K562 (cell line): ENCODE measurements at regions not wholly inside any gene's neighbourhood (a gene's known extent, or its start where the extent isn't known, plus 50 kb on each side); places are given as distances from the start of the nearest gene placed in this dataset.
A peak's percentile ranks its signal among the peaks of the same experiment; 100 is the strongest.

ENCODE experiments used
- ATAC-seq: fragments of 200-7000 bp; cut with Tn5 transposase; 3 replicates; pipeline ENCODE4 v1.9.1; 2020; ENCODE audit warnings: moderate library complexity
- BruUV-seq: library from RNA; stranded (reverse); fragments of 400-500 nt; replicated peaks from 2 replicates; lab custom pipeline; 2021; lab: Mats Ljungman, UMichigan
- CTCF ChIA-PET: fragments of 300-600 bp; formaldehyde crosslinking; extraction: SDS; loops from one replicate; lab custom pipeline; 2021; ENCODE audit warnings: low intra/inter-chr PET ratio; lab: Yijun Ruan, JAX
- POLR2A ChIA-PET: fragments of 300-600, 350-650 bp; sonication (Branson Sonifier 250); formaldehyde crosslinking; extraction: SDS; loops from one replicate; lab custom pipeline; 2021; ENCODE audit warnings: antibody characterized with exemption, inconsistent platforms; lab: Yijun Ruan, JAX
- DNase-seq, 4 experiments: peaks; one replicate each; pipeline versions ENCODE4 v3.0.0 to v3.0.0-alpha.2; 2011 to 2018; ENCODE audit warnings: low spot score in 3 of 4, mixed read lengths in 3 of 4; ENCODE audit errors: extremely low read depth in 1 of 4
- FAIRE-seq: peaks from 2 replicates; lab custom pipeline; 2011; peaks lifted over from hg19 to GRCh38; lab: Jason Lieb, UNC
- H2AFZ ChIP-seq: 2 replicates; pipeline ENCODE4 v1.6.0; 2011; ENCODE audit warnings: low read depth, low read length, control low read depth, inconsistent platforms
- H3K27ac ChIP-seq: fragments of 200-600 bp; 3 replicates; pipeline ENCODE4 v1.8.0; 2011; ENCODE audit warnings: low read depth, mild to moderate bottlenecking, control low read depth, inconsistent platforms, low read length, moderate library complexity, mixed read lengths; ENCODE audit errors: extremely low read depth
- H3K27me3 ChIP-seq, 2 experiments: fragments of 300-600 bp in 1 of 2; 2 replicates in 1 of 2; 3 replicates in 1 of 2; pipeline versions ENCODE4 v1.6.0 to v1.8.0; 2011; ENCODE audit warnings: inconsistent platforms in 2 of 2, low read length in 2 of 2, mild to moderate bottlenecking in 1 of 2, mixed read lengths in 1 of 2, moderate library complexity in 1 of 2; ENCODE audit not compliant: control insufficient read depth in 2 of 2, insufficient read depth in 2 of 2
- H3K36me3 ChIP-seq: fragments of 300-600 bp; 3 replicates; pipeline ENCODE4 v1.8.0; 2011; ENCODE audit warnings: mild to moderate bottlenecking, low read length, inconsistent platforms; ENCODE audit not compliant: control insufficient read depth, insufficient read depth
- H3K4me1 ChIP-seq, 2 experiments: fragments of 200-600 bp in 1 of 2; replicated peaks in 1 of 2; 2 replicates in 1 of 2; 3 replicates in 1 of 2; pipeline versions ENCODE4 v1.5.1 to v1.8.0; 2011; ENCODE audit warnings: inconsistent platforms in 2 of 2, low read length in 2 of 2, mild to moderate bottlenecking in 1 of 2, mixed read lengths in 1 of 2, moderate library complexity in 1 of 2; ENCODE audit not compliant: control insufficient read depth in 2 of 2, insufficient read depth in 2 of 2
- H3K4me2 ChIP-seq: 2 replicates; pipeline ENCODE4 v1.6.1; 2011; ENCODE audit warnings: low read length, control low read depth, inconsistent platforms, mixed read lengths; ENCODE audit not compliant: insufficient read depth
- H3K4me3 ChIP-seq: fragments of 200-600 bp; sonication (generic), shearing (Covaris generic); 2 replicates; pipeline ENCODE4 v1.5.1; 2016; ENCODE audit warnings: control low read depth, inconsistent platforms
- H3K79me2 ChIP-seq: fragments of 200-600 bp; 3 replicates; pipeline ENCODE4 v1.8.0; 2011; ENCODE audit warnings: low read length, inconsistent platforms; ENCODE audit not compliant: control insufficient read depth, insufficient read depth
- H3K9ac ChIP-seq, 2 experiments: 2 replicates each; pipeline versions ENCODE4 v1.6.0 to v1.6.1; 2011; ENCODE audit warnings: low read depth in 2 of 2, low read length in 2 of 2, control low read depth in 1 of 2, inconsistent platforms in 1 of 2, mild to moderate bottlenecking in 1 of 2, mixed read lengths in 1 of 2; ENCODE audit not compliant: insufficient read depth in 1 of 2
- H3K9me1 ChIP-seq: one replicate; pipeline ENCODE4 v1.6.0; 2011; ENCODE audit warnings: inconsistent platforms, mild to moderate bottlenecking, low read length, moderate library complexity; ENCODE audit not compliant: control insufficient read depth, insufficient read depth
- H3K9me3 ChIP-seq: replicated peaks from 2 replicates; pipeline ENCODE4 v1.5.1; 2011; ENCODE audit warnings: low read depth, low read length, inconsistent platforms; ENCODE audit not compliant: control insufficient read depth, insufficient read depth
- H4K20me1 ChIP-seq: replicated peaks from 2 replicates; pipeline ENCODE4 v1.6.1; 2011; ENCODE audit warnings: low read length, inconsistent platforms, mixed read lengths; ENCODE audit not compliant: control insufficient read depth, insufficient read depth
- BHLHE40 ChIP-seq: IDR thresholded peaks from 2 replicates; pipeline ENCODE4 v1.6.1; 2011; ENCODE audit warnings: low read length, improper control_type of control experiment
- BRF1 ChIP-seq: IDR thresholded peaks from 3 replicates; pipeline ENCODE4 v1.6.1; 2011; ENCODE audit warnings: borderline replicate concordance, mild to moderate bottlenecking; ENCODE audit not compliant: insufficient read length; ENCODE audit errors: extremely low read depth
- CXXC5 ChIP-seq: fragments of 250-450 bp; sonication (Bioruptor Pico); IDR thresholded peaks from 2 replicates; pipeline ENCODE4 v1.8.0; 2022; ENCODE audit warnings: inconsistent platforms, mild to moderate bottlenecking, moderate library complexity
- FOXA1 ChIP-seq: fragments of 450-650 bp; IDR thresholded peaks from 2 replicates; pipeline ENCODE4 v1.6.1; 2016; ENCODE audit warnings: mild to moderate bottlenecking, borderline replicate concordance
- KLF16 ChIP-seq: IDR thresholded peaks from 2 replicates; pipeline ENCODE4 v1.6.1; 2016; ENCODE audit warnings: antibody characterized with exemption
- NR2C1 ChIP-seq, 2 experiments: fragments of 450-650 bp; IDR thresholded peaks; 2 replicates each; pipeline ENCODE4 v1.6.1; 2017; ENCODE audit warnings: mild to moderate bottlenecking in 2 of 2, antibody characterized with exemption in 1 of 2, inconsistent platforms in 1 of 2, missing compliant biosample characterization in 1 of 2, missing genetic modification characterization in 1 of 2
- PHF21A ChIP-seq: fragments of 450-650 bp; IDR thresholded peaks from 2 replicates; pipeline ENCODE4 v1.6.1; 2017; ENCODE audit warnings: low read depth, borderline replicate concordance
- RAD51 ChIP-seq: fragments of 450-650 bp; IDR thresholded peaks from 2 replicates; pipeline ENCODE4 v1.7.1; 2016; ENCODE audit warnings: low read depth, mild to moderate bottlenecking, borderline replicate concordance
- RERE ChIP-seq: sonication (generic); formaldehyde crosslinking; IDR thresholded peaks from 2 replicates; pipeline ENCODE4 v1.8.0; 2023; ENCODE audit warnings: missing genetic modification reagents, mild to moderate bottlenecking, borderline replicate concordance
- ZHX1 ChIP-seq: fragments of 150-350 bp; conservative IDR thresholded peaks from 2 replicates; pipeline ENCODE4 v1.6.1; 2014; ENCODE audit warnings: low read length
- ZNF280B ChIP-seq: fragments of 250-450 bp; sonication (Bioruptor Pico); IDR thresholded peaks from 2 replicates; pipeline ENCODE4 v1.5.1; 2021; ENCODE audit warnings: mild to moderate bottlenecking
- WGBS: fragments of 100-300 bp; shearing (Covaris generic); methylation state at CpG from one replicate; pipeline ENCODE4 v1.1.6; 2016; ENCODE audit warnings: low coverage, mixed read lengths; ENCODE audit not compliant: insufficient coverage; ENCODE audit errors: missing lambda C conversion rate; 5-methylcytosine and 5-hydroxymethylcytosine counted together
- in situ Hi-C: fragments of 300-500 bp; cut with MboI; formaldehyde crosslinking; loops from 4 replicates; pipeline ENCODE4 v1.15.0; 2018; ENCODE audit warnings: inconsistent platforms, mixed read lengths
- intact Hi-C: fragments of 100-400 bp; cut with micrococcal nuclease; formaldehyde crosslinking; loops from 2 replicates; pipeline ENCODE4 v1.14.2; 2022

- H3K4me1 ChIP-seq, result peaks cover 9 to 10% of the 10 kb centered on the region in 2 experiments; a peak in 3 of 5 replicates
- intact Hi-C loops (no loop called here), in situ Hi-C loops (no loop called here)
- no peak overlapping the region for H3K27ac ChIP-seq
- no TSS peak for BruUV-seq
- no peaks in the 10 kb centered on the region for H3K27me3 ChIP-seq
- no peaks in the 10 kb centered on the region for H3K9me1 ChIP-seq
- no peaks in the 10 kb centered on the region for H3K79me2 ChIP-seq
- H3K4me3 ChIP-seq, result no peak overlapping the region
- POLR2A ChIA-PET, result no interaction called here
- peak overlapping the region; percentile 56 for H2AFZ ChIP-seq
- H3K9me3 ChIP-seq, result no peaks in the 10 kb centered on the region
- H3K9ac ChIP-seq, result no peak overlapping the region
- no peaks in the 10 kb centered on the region for H4K20me1 ChIP-seq
- FAIRE-seq (no peak), DNase-seq (peak; percentile 35 to 64 (median 53)), ATAC-seq (peak; percentile 82)
- WGBS, result 65% methylated on average over 12 of the region's 12 CpGs
- H3K4me2 ChIP-seq, result no peak overlapping the region
- CTCF ChIA-PET, result no interaction called here
- H3K36me3 ChIP-seq, result no peaks in the 10 kb centered on the region
- TF ChIP-seq PHF21A, result no peak
- TF ChIP-seq FOXA1, result no peak
- peak; percentile 80 for TF ChIP-seq NR2C1 (IDR thresholded peaks at IDR 0.05)
- TF ChIP-seq NR2C1 (tag; IDR thresholded peaks at IDR 0.05), result peak; percentile 89
- peak; percentile 73; the same call in 1 of the 2 replicates for TF ChIP-seq RAD51
- TF ChIP-seq KLF16, result no peak
- TF ChIP-seq BHLHE40, result peak; percentile 37
- TF ChIP-seq ZHX1, result no peak
- TF ChIP-seq RERE (CRISPR knock-in tag), result no peak
- TF ChIP-seq CXXC5, result no peak
- TF ChIP-seq ZNF280B (CRISPR knock-in tag), result no peak
- TF ChIP-seq BRF1, result no peak
Measured at GRCh38 chr12:116458492-116458891, 100.7 kb upstream of the MAP1LC3B2 start.
